HG02798 (cell line): ENCODE measurements at regions not wholly inside any gene's neighbourhood (a gene's known extent, or its start where the extent isn't known, plus 50 kb on each side); places are given as distances from the start of the nearest gene placed in this dataset.

Source experiments
- ATAC-seq: cut with Tn5 transposase; IDR thresholded peaks from one replicate; pipeline ENCODE4 v1.9.1; 2021; ENCODE audit warnings: mild to moderate bottlenecking; ENCODE audit not compliant: unreplicated experiment, poor library complexity

DNA sequence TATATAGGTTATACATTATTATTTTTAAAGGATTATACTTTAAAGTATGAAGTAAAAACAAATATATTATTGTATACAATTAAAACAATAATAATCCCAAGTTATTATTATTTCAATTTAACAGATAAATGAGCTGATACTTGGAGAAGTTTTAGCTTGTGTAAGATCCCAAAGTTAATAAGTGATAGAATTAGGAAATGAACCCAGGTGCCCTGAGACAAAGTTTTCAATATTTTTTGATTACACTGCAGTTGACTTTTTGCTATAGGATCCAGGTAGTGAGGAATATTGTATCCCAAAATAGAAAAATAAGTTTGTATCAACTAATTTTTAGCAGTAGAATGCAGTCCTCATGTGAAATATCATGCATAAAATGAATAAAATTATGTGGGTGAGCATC lies 543.2 kb upstream of the ZNF608 start:
- no peak for ATAC-seq

GRCh38 chr5:125290935-125291334 lies 544.5 kb upstream of the ZNF608 start:
- ATAC-seq, result no peak

DNA sequence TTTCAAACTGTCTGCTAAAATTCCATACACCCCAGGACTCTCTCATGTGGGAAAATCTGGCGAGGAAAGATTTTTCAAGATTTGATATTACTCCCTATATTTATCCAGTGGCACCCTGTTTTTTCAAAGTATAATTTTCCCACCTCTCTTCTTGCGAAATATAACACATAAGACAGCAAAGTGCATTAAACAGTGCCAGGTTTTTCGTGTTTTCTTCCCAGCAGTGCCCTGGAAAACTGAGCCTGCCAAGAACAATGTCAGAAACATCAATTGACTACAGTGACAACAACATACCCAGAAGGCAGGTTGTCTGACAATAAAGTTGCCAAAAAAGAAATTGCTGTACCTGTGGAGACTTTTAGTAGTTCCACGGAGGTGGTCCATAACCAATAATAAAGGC lies 545.0 kb upstream of the ZNF608 start:
- no peak for ATAC-seq

DNA sequence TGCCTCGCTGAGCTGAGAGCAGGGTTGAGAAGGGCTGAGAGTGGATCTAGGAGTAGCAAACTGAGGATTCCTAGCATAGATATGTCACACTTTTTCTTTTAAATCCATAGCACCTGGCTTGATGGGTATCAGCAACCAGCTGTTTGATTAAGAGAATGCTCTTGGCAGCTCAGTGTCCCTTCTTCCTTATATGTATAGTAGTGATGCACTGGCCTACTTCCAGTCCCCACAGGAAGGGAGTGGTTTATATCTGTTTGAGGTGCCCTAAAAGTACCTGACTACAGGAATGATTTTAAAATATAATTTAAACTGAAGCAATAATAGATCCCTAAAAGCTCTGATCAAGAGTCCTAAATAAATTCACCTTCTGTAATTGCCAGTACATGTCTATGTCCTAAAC lies 546.8 kb upstream of the ZNF608 start:
- no peak for ATAC-seq

GRCh38 chr5:125293726-125294125 lies 547.3 kb upstream of the ZNF608 start:
- ATAC-seq, result no peak

GRCh38 chr5:125294844-125295243 lies 548.4 kb upstream of the ZNF608 start:
- ATAC-seq, result no peak

DNA sequence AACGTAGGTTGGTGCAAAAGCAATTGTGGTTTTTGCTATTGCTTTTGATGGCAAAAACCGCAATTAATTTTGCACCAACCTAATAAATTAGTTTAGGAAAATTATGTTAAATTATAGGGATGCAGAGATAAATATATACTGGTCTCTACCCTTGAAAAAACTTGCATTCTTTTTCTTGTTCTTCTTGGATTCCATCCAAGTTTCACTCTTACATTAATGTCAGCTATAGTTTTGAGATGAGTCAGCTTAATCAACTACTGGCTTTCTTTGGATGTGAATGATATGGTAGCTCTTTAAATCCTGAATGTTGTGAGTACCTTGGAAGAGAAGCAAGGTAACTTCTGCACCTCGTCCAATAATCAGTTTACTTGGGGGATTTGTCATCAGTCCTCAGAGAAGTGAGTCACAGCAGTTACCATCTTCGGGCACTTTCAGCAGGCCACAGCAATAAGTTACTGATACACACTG lies 549.0 kb upstream of the ZNF608 start:
- ATAC-seq, result no peak

DNA sequence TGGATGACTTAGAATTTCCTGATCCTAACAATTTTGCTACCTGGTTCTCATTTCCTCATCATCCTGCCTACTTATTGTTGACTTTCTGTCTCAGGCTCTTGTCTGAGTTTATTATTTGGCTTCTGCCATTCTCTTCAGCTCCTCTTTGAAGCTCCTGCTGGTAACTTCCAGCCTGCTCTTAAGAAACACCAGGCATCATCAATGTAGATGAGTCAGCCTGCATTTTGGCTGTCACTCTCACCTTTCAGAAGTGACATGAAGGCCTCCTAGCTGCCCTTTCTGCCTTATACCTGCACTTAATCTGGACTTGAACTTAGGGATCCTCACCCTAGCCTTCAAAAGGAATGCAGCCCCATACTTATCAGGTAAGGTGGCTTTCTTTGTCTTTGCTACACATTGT lies 551.8 kb upstream of the ZNF608 start:
- ATAC-seq, result no peak

DNA sequence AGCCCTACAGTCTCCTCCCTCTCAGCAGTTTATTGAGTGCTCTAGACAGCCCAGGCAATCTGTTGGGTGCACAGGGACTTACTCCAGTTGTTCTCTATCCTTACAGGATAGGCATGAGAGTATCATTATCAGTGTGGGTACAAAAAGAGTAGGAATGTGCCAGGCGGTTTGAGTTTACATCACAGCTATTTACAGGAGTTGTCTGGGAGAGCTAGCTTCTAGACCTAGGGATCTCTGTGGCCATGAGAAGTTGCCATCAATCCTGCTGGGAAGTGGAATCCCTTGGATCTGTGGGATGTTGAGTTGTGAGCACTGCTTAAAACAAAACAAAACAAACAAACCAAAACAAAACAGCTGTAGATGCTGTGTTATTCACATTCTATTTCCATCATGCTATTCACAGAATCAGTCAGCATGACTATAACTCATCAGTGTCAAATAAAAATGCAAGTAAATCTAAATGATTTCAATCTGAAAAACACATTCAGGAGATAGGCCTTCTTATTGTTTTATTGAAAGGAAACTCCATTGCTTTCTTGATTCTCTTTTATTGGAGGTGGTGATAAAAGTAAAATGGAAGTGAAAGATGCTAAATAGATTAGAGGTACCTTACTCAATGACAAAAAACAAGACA lies 552.4 kb upstream of the ZNF608 start:
- ATAC-seq, result no peak

DNA sequence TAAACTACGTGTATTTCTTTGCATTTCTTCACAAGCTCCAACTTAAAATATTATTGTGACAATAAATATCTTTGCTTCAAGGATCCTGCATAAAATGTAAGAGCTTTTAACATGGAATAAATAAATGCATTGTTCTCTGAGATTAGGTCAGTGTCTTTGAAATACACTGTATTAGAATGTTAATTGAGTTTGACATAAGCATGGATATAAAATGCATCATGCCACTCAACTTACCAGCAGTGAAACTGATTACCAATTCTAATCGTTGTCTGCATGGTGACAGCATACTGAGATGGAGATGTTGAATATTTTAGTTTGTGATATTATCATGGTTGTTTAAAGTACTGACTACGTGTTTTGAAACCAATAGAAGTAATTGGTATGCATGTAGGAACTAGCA lies 555.3 kb upstream of the ZNF608 start:
- ATAC-seq, result no peak

- ATAC-seq, result no peak
These were observed 556.1 kb upstream of the ZNF608 start for GRCh38 chr5:125302577-125302976.

GRCh38 chr5:125306741-125307140 lies 560.3 kb upstream of the ZNF608 start:
- ATAC-seq, result no peak

DNA sequence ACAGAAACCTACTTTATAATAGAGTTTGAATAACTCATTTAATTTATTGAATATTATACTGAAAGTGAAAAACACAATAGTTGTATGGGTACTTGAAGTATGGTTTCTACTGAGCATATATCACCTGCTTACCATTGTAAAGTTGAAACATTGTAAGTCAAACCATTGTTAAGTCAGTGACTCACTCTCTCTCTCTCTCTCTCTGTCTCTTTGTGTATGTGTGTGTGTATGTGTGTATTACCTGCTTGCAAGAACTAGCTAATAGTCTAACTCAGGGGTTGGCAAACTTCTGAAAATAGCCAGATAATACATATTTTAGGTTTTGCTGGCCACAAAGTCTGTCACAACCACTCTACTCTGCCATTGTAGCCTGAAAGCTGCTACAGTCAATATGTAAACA lies 564.3 kb upstream of the ZNF608 start:
- ATAC-seq, result no peak

- no peak for ATAC-seq
These were observed 565.3 kb upstream of the ZNF608 start for GRCh38 chr5:125311743-125312142.

GRCh38 chr5:125313555-125313954 lies 567.1 kb upstream of the ZNF608 start:
- no peak for ATAC-seq

DNA sequence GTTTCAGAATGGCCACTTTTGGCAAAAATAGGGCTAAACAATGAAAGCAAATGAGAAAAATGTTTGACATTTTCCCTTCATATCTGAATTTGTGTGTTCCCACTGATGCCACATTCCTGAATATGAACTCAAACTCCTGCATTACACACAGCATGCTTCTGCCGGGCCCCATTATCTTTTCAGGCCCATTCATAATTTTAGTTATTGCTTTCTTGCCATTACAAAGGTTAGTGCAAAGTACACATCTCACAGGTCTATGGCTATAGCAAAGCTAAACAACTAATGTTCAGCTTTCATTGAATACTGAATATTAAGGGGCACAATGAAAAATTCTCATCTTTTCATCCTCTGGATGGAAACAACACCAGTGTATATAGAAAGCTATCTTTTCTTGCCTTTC lies 568.9 kb upstream of the ZNF608 start:
- ATAC-seq, result no peak

- no peak for ATAC-seq
These were observed 570.0 kb upstream of the ZNF608 start for GRCh38 chr5:125316391-125316790.

DNA sequence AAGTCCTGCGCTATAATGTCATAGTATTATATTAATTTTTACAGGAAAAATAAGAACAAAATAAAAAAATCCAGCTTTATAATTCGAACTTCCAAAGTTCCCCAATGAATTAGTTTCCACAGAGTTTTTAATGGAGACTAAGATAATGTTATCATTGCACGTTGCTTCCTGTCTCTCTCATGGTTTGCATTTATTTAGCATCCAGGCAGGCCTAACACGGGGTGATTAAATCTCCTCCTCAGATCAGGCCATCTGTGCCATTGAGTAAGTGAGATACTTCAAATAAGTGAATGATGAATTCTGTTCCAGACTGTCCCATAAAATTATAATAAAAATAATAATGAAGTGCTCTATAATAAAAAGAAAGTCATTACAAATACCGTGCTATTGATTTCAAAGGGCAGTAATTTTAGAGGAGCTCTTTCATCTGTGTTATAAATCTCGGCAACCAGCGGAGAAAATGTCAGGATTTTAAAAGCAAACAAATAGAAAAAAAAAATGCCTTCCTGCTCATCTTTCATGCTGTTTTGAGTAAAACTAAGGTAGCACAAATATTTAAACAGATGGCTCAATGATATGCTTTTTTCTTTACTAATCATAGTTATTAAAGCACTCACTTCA lies 570.6 kb upstream of the ZNF608 start:
- ATAC-seq, result no peak

DNA sequence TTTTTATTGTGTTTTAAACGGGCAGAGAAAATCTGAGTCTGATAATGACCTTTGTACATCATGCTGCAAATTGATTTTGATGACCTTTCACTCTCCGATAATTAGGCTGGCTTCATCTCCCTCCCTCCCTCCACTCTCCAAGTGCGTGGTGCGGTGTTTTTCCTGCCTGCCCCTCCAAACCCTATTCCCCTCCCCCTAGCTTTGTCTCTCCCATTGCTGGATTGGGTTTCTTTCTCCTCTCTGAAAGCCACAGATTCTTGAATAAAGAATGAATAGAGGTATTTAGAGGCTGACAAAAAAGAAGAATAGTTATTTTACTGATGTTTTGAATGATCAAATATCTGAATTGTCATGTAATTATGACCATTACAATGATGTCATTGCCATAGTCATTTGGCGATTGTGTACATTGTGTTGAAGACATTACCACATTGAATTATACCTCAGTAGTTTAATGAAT lies 571.1 kb upstream of the ZNF608 start:
- ATAC-seq, result no peak

DNA sequence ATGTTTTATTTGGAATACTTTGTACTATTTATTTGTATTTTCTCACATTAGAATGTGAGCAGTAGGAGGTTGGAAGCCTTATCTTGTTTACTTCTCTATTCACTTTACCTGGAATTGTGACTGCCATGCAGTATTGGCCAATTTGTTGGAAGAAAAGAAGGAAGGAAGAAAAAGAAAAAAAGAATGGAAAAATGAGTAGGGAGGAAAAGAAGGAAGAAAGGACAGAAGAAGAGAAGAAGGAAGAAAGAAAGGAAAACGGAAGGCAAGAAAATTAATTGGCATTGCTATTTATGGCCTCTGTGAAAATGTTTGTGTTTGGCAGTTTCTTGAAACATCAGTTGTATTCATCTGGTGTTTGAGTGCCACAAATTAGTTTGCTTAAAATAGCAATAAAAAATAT lies 575.2 kb upstream of the ZNF608 start:
- ATAC-seq, result no peak

- no peak for ATAC-seq
These were observed 577.2 kb upstream of the ZNF608 start for GRCh38 chr5:125323613-125324012.

GRCh38 chr5:125325488-125326149 lies 579.2 kb upstream of the ZNF608 start:
- ATAC-seq, result no peak
